ENCODE measurements at regions not wholly inside any gene's neighbourhood (a gene's known extent, or its start where the extent isn't known, plus 50 kb on each side); places are given as distances from the start of the nearest gene placed in this dataset.

DNA sequence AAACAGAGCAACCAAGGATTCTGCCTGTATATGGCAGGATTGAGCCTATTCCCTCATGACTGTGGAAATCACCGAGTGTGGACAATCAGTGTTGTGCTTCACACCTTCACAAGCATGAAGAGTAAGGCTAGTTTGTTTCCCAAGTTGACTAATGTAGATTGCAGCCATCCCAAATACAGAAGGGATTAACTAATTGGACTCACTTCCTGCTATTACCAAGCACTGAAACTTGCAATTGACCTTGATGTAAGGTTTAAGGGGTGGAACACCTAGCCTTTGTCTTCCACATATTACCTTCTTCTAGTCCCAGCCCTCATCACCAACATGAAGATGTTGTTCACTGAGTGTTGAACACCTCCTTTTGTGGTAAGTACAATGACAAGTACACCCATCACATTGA lies 120.9 kb upstream of the RND3 start:
- no peak for TF ChIP-seq GATA2 (IDR thresholded peaks at IDR 0.05; ENCODE audit: low read depth, low read length)
- TF ChIP-seq GATA3 (IDR thresholded peaks at IDR 0.05; ENCODE audit: low read depth, low read length), result no peak

Data from SH-SY5Y (cell line).